ENCODE measurements at regions not wholly inside any gene's neighbourhood (a gene's known extent, or its start where the extent isn't known, plus 50 kb on each side); places are given as distances from the start of the nearest gene placed in this dataset.

GRCh38 chr21:15533618-15534017, 196.2 kb upstream of the USP25 start:
- no peak for TF ChIP-seq CTCF (IDR thresholded peaks at IDR 0.05; ENCODE audit: control insufficient read depth, extremely low read depth, insufficient read depth)
- no peak overlapping the region for H3K4me3 ChIP-seq (ENCODE audit: low read depth, low read length)
- DNase-seq (ENCODE audit: low read depth), result no peak

- H3K4me3 ChIP-seq (ENCODE audit: low read depth, low read length), result no peak overlapping the region
- DNase-seq (ENCODE audit: low read depth), result no peak
These were observed 195.3 kb upstream of the USP25 start for GRCh38 chr21:15534450-15534886.

GRCh38 chr21:15539376-15539775, 190.4 kb upstream of the USP25 start:
- DNase-seq (ENCODE audit: low read depth), result no peak
- H3K4me3 ChIP-seq (ENCODE audit: low read depth, low read length), result no peak overlapping the region
- no peak for TF ChIP-seq CTCF (IDR thresholded peaks at IDR 0.05; ENCODE audit: control insufficient read depth, extremely low read depth, insufficient read depth)

More at GRCh38 chr21:15534450-15534886, 195.3 kb upstream of the USP25 start:
- TF ChIP-seq CTCF (IDR thresholded peaks at IDR 0.05; ENCODE audit: control insufficient read depth, extremely low read depth, insufficient read depth), result no peak

- DNase-seq (ENCODE audit: low read depth), result no peak
- no peak overlapping the region for H3K4me3 ChIP-seq (ENCODE audit: low read depth, low read length)
- no peak for TF ChIP-seq CTCF (IDR thresholded peaks at IDR 0.05; ENCODE audit: control insufficient read depth, extremely low read depth, insufficient read depth)
These were observed 186.3 kb upstream of the USP25 start for GRCh38 chr21:15543473-15543872.

GRCh38 chr21:15549671-15550070, 180.1 kb upstream of the USP25 start:
- H3K4me3 ChIP-seq (ENCODE audit: low read depth, low read length), result no peak overlapping the region
- DNase-seq (ENCODE audit: low read depth), result peak; percentile 28
- no peak for TF ChIP-seq CTCF (IDR thresholded peaks at IDR 0.05; ENCODE audit: control insufficient read depth, extremely low read depth, insufficient read depth)

GRCh38 chr21:15552914-15553494, 176.8 kb upstream of the USP25 start:
- no peak for DNase-seq (ENCODE audit: low read depth)
- peak; percentile 62 for TF ChIP-seq CTCF (IDR thresholded peaks at IDR 0.05; ENCODE audit: control insufficient read depth, extremely low read depth, insufficient read depth)
- H3K4me3 ChIP-seq (ENCODE audit: low read depth, low read length), result no peak overlapping the region

- no peak for TF ChIP-seq CTCF (IDR thresholded peaks at IDR 0.05; ENCODE audit: control insufficient read depth, extremely low read depth, insufficient read depth)
- peak; percentile 57 for DNase-seq (ENCODE audit: low read depth)
- no peak overlapping the region for H3K4me3 ChIP-seq (ENCODE audit: low read depth, low read length)
These were observed 171.9 kb upstream of the USP25 start for GRCh38 chr21:15557925-15558324.
